Ishikawa (cell line): ENCODE measurements at regions not wholly inside any gene's neighbourhood (a gene's known extent, or its start where the extent isn't known, plus 50 kb on each side); places are given as distances from the start of the nearest gene placed in this dataset.

ENCODE experiments used
- CEBPB ChIP-seq: IDR thresholded peaks from 2 replicates; pipeline ENCODE4 v1.6.1; 2012
- EP300 ChIP-seq: IDR thresholded peaks from 2 replicates; pipeline ENCODE4 v1.6.1; 2012; ENCODE audit warnings: borderline replicate concordance
- REST ChIP-seq: IDR thresholded peaks from 2 replicates; pipeline ENCODE4 v1.6.1; 2012; ENCODE audit warnings: low read depth, mild to moderate bottlenecking

- TF ChIP-seq EP300 (no peak), CEBPB (no peak), REST (no peak)
These were observed 65.6 kb upstream of the CTBP2 start for GRCh38 chr10:125226005-125226404.
